T follicular helper cell (primary cell): ENCODE measurements at regions not wholly inside any gene's neighbourhood (a gene's known extent, or its start where the extent isn't known, plus 50 kb on each side); places are given as distances from the start of the nearest gene placed in this dataset.
"Not testable (repeated sequence)": the region's sequence is repeated elsewhere in the genome, so short reads cannot be mapped to it uniquely, and the experiment has no call there.

Experiments used
- DNase-seq: peaks from one replicate; pipeline ENCODE4 v3.0.0-alpha.2; 2020; ENCODE audit warnings: low read depth

GRCh38 chr13:19062019-19062646 lies 119.5 kb downstream of the TUBA3C start:
- no peak for DNase-seq

- DNase-seq = no peak
Measured at GRCh38 chr13:19061278-19061677, 120.3 kb downstream of the TUBA3C start.

- DNase-seq = no peak
Measured at GRCh38 chr13:19060311-19061002, 121.2 kb downstream of the TUBA3C start.

GRCh38 chr13:19059016-19059780 lies 122.4 kb downstream of the TUBA3C start:
- DNase-seq = no peak

- no peak for DNase-seq
Measured at GRCh38 chr13:19058566-19058965, 123.1 kb downstream of the TUBA3C start.

- no peak for DNase-seq
Measured at GRCh38 chr13:19057588-19058340, 123.9 kb downstream of the TUBA3C start.

- no peak for DNase-seq
Measured at GRCh38 chr13:19056984-19057490, 124.6 kb downstream of the TUBA3C start.

GRCh38 chr13:19056355-19056880 lies 125.2 kb downstream of the TUBA3C start:
- no peak for DNase-seq

- no peak for DNase-seq
Measured at GRCh38 chr13:19055611-19056010, 126.0 kb downstream of the TUBA3C start.

- DNase-seq = no peak
Measured at GRCh38 chr13:19053561-19053960, 128.1 kb downstream of the TUBA3C start.

- DNase-seq = no peak
Measured at GRCh38 chr13:19052931-19053330, 128.7 kb downstream of the TUBA3C start.

- no peak for DNase-seq
Measured at GRCh38 chr13:19052180-19052579, 129.4 kb downstream of the TUBA3C start.

- no peak for DNase-seq
Measured at GRCh38 chr13:19050901-19051300, 130.7 kb downstream of the TUBA3C start.

- DNase-seq = not testable (repeated sequence)
Measured at GRCh38 chr13:19049624-19050023, 132.0 kb downstream of the TUBA3C start.

GRCh38 chr13:19048381-19048780 lies 133.2 kb downstream of the TUBA3C start:
- no peak for DNase-seq

GRCh38 chr13:19023115-19023514 lies 158.5 kb downstream of the TUBA3C start:
- no peak for DNase-seq

- no peak for DNase-seq
Measured at GRCh38 chr13:19020988-19021387, 160.6 kb downstream of the TUBA3C start.

- no peak for DNase-seq
Measured at GRCh38 chr13:18998389-18998788, 183.2 kb downstream of the TUBA3C start.

GRCh38 chr13:18996627-18997051 lies 185.0 kb downstream of the TUBA3C start:
- DNase-seq = no peak

GRCh38 chr13:18996221-18996620 lies 185.4 kb downstream of the TUBA3C start:
- DNase-seq = no peak

GRCh38 chr13:18995259-18995873 lies 186.3 kb downstream of the TUBA3C start:
- DNase-seq = no peak
